Naive thymus-derived CD8-positive, alpha-beta T cell (primary cell): ENCODE measurements at regions not wholly inside any gene's neighbourhood (a gene's known extent, or its start where the extent isn't known, plus 50 kb on each side); places are given as distances from the start of the nearest gene placed in this dataset.
"Not testable (repeated sequence)": the region's sequence is repeated elsewhere in the genome, so short reads cannot be mapped to it uniquely, and the experiment has no call there.

Experiments
- ATAC-seq, 2 donors: fragments of 150-1000 bp; cut with Tn5 transposase in 1 of 2; sonication (Bioruptor Pico), chemical (Tn5 transposase) in 1 of 2; 1 replicate in 1 of 2; 2 replicates in 1 of 2; pipeline ENCODE4 v1.10.0; 2021; ENCODE audit warnings: mild to moderate bottlenecking in 2 of 2, moderate library complexity in 2 of 2
- POLR2A ChIA-PET: fragments of 350-600 bp; sonication (Branson Sonifier 250); formaldehyde crosslinking; loops from one replicate; lab custom pipeline; 2021; ENCODE audit warnings: antibody characterized with exemption; lab: Charles Lee
- DNase-seq, 10 donors: peaks; one replicate each; pipeline versions ENCODE4 v3.0.0 to v3.0.0-alpha.2; 2020 to 2022
- H3K27ac Mint-ChIP-seq, 10 donors: one replicate each; pipeline ENCODE4 v1.8.0; 2020 to 2022; ENCODE audit warnings: mild to moderate bottlenecking in 10 of 10, mixed read lengths in 10 of 10, moderate library complexity in 4 of 10, inconsistent platforms in 1 of 10
- H3K27me3 Mint-ChIP-seq, 5 donors: one replicate each; pipeline ENCODE4 v1.8.0; 2021 to 2022; ENCODE audit warnings: mixed read lengths in 5 of 5
- H3K36me3 Mint-ChIP-seq, 3 donors: one replicate each; pipeline ENCODE4 v1.8.0; 2020 to 2022; ENCODE audit warnings: mixed read lengths in 3 of 3, mild to moderate bottlenecking in 2 of 3, inconsistent platforms in 1 of 3
- H3K4me1 Mint-ChIP-seq, 4 donors: one replicate each; pipeline ENCODE4 v1.8.0; 2021 to 2022; ENCODE audit warnings: mixed read lengths in 4 of 4
- H3K4me3 Mint-ChIP-seq, 10 donors: one replicate each; pipeline ENCODE4 v1.8.0; 2020 to 2022; ENCODE audit warnings: mild to moderate bottlenecking in 10 of 10, mixed read lengths in 10 of 10, moderate library complexity in 6 of 10, inconsistent platforms in 1 of 10
- H3K9me3 Mint-ChIP-seq, 9 donors: one replicate each; pipeline ENCODE4 v1.8.0; 2020 to 2022; ENCODE audit warnings: mixed read lengths in 9 of 9, mild to moderate bottlenecking in 3 of 9, inconsistent platforms in 1 of 9, moderate library complexity in 1 of 9

DNA sequence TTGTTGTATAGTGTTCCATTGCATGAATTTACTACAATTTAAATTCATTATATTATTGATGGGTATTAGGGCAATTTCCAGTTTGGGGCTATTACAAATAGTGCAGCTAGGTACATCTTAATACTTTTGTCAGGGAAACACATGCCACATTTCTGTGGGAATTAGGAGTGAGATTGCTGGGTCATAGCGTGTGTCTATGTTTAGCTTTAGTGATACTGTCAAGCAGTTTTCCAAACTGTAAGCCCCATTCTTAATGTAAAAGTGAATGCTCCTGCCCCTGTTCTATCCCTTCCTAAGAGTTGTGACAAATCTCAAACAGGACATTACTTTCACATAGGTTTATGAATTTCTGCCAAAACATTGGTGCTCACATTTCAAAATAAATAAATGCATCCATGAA is 184.5 kb upstream of the ANKRD28 start:
- DNase-seq (no peak), ATAC-seq (no peak)
- Mint-ChIP-seq H3K27ac (no peak overlapping the region), H3K9me3 (peaks cover 0 to 20% (median 6%) of the 10 kb centered on the region in 9 donors), H3K27me3 (peaks cover 0 to 6% (median 0%) of the 10 kb centered on the region in 5 donors), H3K36me3 (peaks cover 0 to 5% (median under 1%) of the 10 kb centered on the region in 3 donors), H3K4me3 (no peak overlapping the region), H3K4me1 (no peaks in the 10 kb centered on the region)
- POLR2A ChIA-PET, result no interaction called here

DNA sequence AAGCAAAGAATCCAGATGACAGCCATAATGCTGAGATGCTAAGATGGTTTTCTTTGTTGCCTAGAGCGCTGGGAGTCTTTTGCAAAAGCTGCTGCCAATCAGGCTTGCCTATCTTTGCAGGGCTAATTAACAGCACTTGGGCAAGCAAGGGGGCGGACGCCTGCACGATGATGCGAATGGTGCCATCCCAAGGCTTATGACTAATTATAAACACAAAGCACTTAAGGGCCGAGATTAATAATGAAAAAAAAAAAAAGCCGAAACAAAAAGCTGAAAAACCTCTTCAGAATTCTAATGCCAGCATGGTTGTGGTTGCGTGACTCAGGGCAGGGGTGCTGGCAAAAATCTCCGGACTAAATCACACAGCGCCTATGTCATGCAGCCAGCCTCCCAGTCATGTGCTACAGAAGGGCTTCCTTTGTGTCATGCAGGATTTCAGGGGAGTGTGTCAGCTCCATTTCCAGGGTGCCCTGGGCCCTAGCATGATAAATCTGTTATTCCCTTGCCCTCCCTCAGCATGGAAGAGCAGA is 185.0 kb upstream of the ANKRD28 start:
- peaks cover 0 to 10% (median 6%) of the 10 kb centered on the region in 3 donors for H3K36me3 Mint-ChIP-seq
- H3K4me3 Mint-ChIP-seq, result no peak overlapping the region
- ATAC-seq (no peak), DNase-seq (no peak)
- no peaks in the 10 kb centered on the region for H3K4me1 Mint-ChIP-seq
- H3K27me3 Mint-ChIP-seq, result peaks cover 0 to 5% (median 0%) of the 10 kb centered on the region in 5 donors
- POLR2A ChIA-PET, result no interaction called here
- no peak overlapping the region for H3K27ac Mint-ChIP-seq
- peaks cover 0 to 24% (median 10%) of the 10 kb centered on the region in 9 donors for H3K9me3 Mint-ChIP-seq

DNA sequence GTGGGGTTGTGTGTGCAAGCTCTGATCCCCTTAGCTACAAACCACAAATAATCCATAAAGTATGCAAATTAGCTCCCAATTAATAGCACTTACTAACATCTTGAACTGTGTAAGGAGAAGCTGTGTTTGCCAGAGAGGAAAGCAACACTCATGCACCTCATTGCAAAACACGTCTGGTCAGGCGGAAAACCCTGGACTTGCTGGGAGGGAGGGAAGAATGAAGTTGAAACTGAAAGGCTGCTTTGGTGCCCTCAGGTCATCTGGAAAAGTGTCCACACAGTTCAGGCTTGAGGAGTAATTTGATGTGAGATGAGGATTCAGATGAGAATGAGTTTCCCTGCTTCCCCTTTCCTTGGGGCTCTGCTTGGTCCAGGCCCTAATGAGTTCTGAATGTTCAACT is 185.5 kb upstream of the ANKRD28 start:
- H3K9me3 Mint-ChIP-seq, result peaks cover 0 to 27% (median 10%) of the 10 kb centered on the region in 9 donors

GRCh38 chr3:15983693-15984092 is 185.9 kb upstream of the ANKRD28 start:
- Mint-ChIP-seq H3K27me3 (peaks cover 0 to 3% (median 0%) of the 10 kb centered on the region in 5 donors), H3K4me3 (no peak overlapping the region), H3K9me3 (peaks cover 0 to 31% (median 14%) of the 10 kb centered on the region in 9 donors), H3K4me1 (no peaks in the 10 kb centered on the region), H3K27ac (no peak overlapping the region), H3K36me3 (peaks cover 0 to 15% (median 9%) of the 10 kb centered on the region in 3 donors)
- DNase-seq, result no peak
- ATAC-seq, result no peak
- POLR2A ChIA-PET, result no interaction called here

More for the DNA sequence above, 185.5 kb upstream of the ANKRD28 start:
- DNase-seq (no peak), ATAC-seq (no peak)
- Mint-ChIP-seq H3K36me3 (peaks cover 0 to 10% (median 6%) of the 10 kb centered on the region in 3 donors), H3K27me3 (peaks cover 0 to 3% (median 0%) of the 10 kb centered on the region in 5 donors), H3K4me3 (no peak overlapping the region), H3K4me1 (no peaks in the 10 kb centered on the region), H3K27ac (no peak overlapping the region)
- POLR2A ChIA-PET, result no interaction called here

GRCh38 chr3:15989419-15989818 is 185.1 kb upstream of the GALNT15 start:
- ATAC-seq (no peak), DNase-seq (no peak)
- H3K27me3 Mint-ChIP-seq, result peaks cover 0 to 3% (median 0%) of the 10 kb centered on the region in 5 donors
- no peak overlapping the region for H3K4me3 Mint-ChIP-seq
- H3K27ac Mint-ChIP-seq, result no peak overlapping the region
- peaks cover 19 to 76% (median 26%) of the 10 kb centered on the region in 9 donors for H3K9me3 Mint-ChIP-seq
- peaks cover 0 to 43% (median 17%) of the 10 kb centered on the region in 3 donors for H3K36me3 Mint-ChIP-seq
- POLR2A ChIA-PET, result no interaction called here
- no peaks in the 10 kb centered on the region for H3K4me1 Mint-ChIP-seq

DNA sequence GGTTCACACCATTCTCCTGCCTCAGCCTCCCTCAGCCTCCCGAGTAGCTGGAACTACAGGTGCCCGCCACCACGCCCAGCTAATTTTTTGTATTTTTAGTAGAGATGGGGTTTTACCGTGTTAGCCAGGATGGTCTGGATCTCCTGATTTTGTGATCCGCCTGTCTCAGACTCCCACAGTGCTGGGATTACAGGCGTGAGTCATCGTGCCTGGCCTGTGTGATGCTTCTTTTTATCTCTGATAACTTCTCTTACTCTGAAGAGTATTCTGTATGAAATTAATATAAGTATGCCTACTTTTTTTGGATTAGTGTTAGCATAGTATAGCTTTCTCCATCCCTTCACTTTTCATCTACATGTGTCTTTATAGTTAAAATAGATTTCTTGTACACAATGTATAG is 180.8 kb upstream of the GALNT15 start:
- H3K4me3 Mint-ChIP-seq, POLR2A ChIA-PET, DNase-seq, H3K27me3 Mint-ChIP-seq, H3K4me1 Mint-ChIP-seq, ATAC-seq, H3K27ac Mint-ChIP-seq: not testable (repeated sequence)
- H3K9me3 Mint-ChIP-seq, result peaks cover 9 to 55% (median 23%) of the 10 kb centered on the region in 9 donors
- peaks cover 0 to 39% (median 17%) of the 10 kb centered on the region in 3 donors for H3K36me3 Mint-ChIP-seq

GRCh38 chr3:15996496-15996895 is 178.0 kb upstream of the GALNT15 start:
- H3K27me3 Mint-ChIP-seq, ATAC-seq, DNase-seq, POLR2A ChIA-PET, H3K27ac Mint-ChIP-seq, H3K4me3 Mint-ChIP-seq, H3K4me1 Mint-ChIP-seq: not testable (repeated sequence)
- peaks cover 7 to 36% (median 18%) of the 10 kb centered on the region in 9 donors for H3K9me3 Mint-ChIP-seq
- H3K36me3 Mint-ChIP-seq, result peaks cover 0 to 21% (median 14%) of the 10 kb centered on the region in 3 donors

DNA sequence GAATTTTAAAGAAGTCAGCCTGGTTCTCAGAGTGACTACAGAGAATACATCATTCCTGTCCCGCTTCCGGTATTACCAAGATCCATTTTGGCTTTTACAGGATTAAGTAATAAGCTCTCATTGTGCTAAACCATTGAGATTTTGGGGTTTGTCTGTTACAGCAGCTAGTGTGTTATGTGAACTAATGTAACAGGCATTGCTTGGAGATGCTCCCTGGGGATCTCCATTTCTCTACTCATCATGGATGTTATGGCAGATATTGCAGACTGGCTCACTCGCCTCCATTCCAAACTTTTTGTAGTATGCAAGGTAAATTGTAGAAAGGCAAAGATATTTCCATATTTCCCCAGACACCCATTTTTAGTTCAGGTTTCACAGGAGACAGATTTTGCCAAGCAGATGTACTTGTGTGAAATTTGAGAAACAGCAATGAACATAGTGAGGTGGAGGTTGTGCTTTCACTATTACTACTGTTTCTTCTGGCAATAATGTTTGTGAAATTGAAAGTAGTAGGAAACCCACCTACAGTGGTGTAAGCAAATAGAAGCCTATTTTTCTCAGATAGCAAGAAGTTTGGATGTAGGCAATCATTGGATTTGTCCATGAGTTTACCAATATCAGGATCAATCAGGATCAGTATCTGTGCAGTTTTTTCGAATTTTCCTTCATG is 177.1 kb upstream of the GALNT15 start:
- Mint-ChIP-seq H3K27me3 (peaks cover 0 to 9% (median 0%) of the 10 kb centered on the region in 5 donors), H3K4me1 (no peaks in the 10 kb centered on the region), H3K9me3 (peaks cover 4 to 27% (median 16%) of the 10 kb centered on the region in 9 donors), H3K36me3 (peaks cover 0 to 25% (median 14%) of the 10 kb centered on the region in 3 donors), H3K4me3 (no peak overlapping the region), H3K27ac (no peak overlapping the region)
- POLR2A ChIA-PET, result no interaction called here
- DNase-seq (no peak), ATAC-seq (no peak)

GRCh38 chr3:15998911-15999310 is 175.6 kb upstream of the GALNT15 start:
- peaks cover 0 to 9% (median 4%) of the 10 kb centered on the region in 5 donors for H3K27me3 Mint-ChIP-seq
- peaks cover 0 to 23% (median 8%) of the 10 kb centered on the region in 9 donors for H3K9me3 Mint-ChIP-seq
- no peak overlapping the region for H3K27ac Mint-ChIP-seq
- peaks cover 0 to 22% (median 13%) of the 10 kb centered on the region in 3 donors for H3K36me3 Mint-ChIP-seq
- POLR2A ChIA-PET, result no interaction called here
- peaks cover 0 to 2% (median 0%) of the 10 kb centered on the region in 4 donors for H3K4me1 Mint-ChIP-seq
- no peak for DNase-seq
- no peak overlapping the region for H3K4me3 Mint-ChIP-seq
- no peak for ATAC-seq

GRCh38 chr3:16004812-16005211 is 169.7 kb upstream of the GALNT15 start:
- POLR2A ChIA-PET, result no interaction called here

DNA sequence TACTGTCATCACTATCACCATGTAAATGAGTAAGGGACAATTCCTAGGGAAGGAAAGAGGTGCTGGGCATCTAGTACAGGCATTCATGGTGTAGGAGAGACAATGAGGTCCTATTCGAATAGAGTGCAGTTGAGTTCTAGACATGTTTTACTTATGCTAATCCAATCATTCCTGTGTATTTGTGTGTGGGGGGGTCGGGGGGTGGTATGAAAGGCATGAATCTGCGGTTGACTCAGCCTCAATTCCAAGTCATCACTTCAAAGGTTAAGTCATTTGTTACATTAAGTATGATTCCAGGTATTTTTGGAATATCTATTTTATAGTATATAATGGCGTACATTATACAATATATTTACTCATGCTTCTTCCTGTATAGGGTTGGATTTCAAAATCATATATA is 163.1 kb upstream of the GALNT15 start:
- no peak overlapping the region for H3K27ac Mint-ChIP-seq
- POLR2A ChIA-PET, result no interaction called here
- peaks cover 0 to 14% (median 0%) of the 10 kb centered on the region in 3 donors for H3K36me3 Mint-ChIP-seq
- ATAC-seq (no peak), DNase-seq (no peak)
- H3K9me3 Mint-ChIP-seq, result peaks cover 0 to 30% (median 10%) of the 10 kb centered on the region in 9 donors
- H3K4me1 Mint-ChIP-seq, result no peaks in the 10 kb centered on the region
- peaks cover 0 to 14% (median 6%) of the 10 kb centered on the region in 5 donors for H3K27me3 Mint-ChIP-seq
- H3K4me3 Mint-ChIP-seq, result no peak overlapping the region

More at GRCh38 chr3:16004812-16005211, 169.7 kb upstream of the GALNT15 start:
- Mint-ChIP-seq H3K36me3 (peaks cover 0 to 26% (median 4%) of the 10 kb centered on the region in 3 donors), H3K27me3 (peaks cover 0 to 16% (median 9%) of the 10 kb centered on the region in 5 donors), H3K4me3 (no peak overlapping the region), H3K4me1 (peaks cover 0 to 2% (median 0%) of the 10 kb centered on the region in 4 donors), H3K27ac (no peak overlapping the region), H3K9me3 (peaks cover 0 to 35% (median 12%) of the 10 kb centered on the region in 9 donors)
- no peak for ATAC-seq
- DNase-seq, result no peak

DNA sequence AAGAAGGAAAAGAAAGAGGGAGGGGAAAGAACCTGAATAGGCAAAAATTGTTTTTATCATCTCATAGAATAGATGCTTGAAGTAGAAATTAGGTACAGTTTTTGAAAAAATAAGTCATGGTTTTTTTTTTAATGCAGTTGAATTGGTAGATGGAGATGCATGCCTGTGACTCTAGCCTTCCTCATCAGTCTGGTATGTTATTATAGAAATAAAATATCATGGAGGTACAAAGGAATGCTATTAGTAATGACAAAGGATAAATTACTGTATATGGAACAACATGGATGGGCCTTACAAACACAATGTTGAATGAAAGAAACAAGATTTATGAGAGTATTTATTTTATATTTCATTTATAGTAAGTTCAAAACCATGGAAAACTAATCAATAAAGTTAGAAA is 162.4 kb upstream of the GALNT15 start:
- no peak for ATAC-seq
- peaks cover 0 to 7% (median 0%) of the 10 kb centered on the region in 3 donors for H3K36me3 Mint-ChIP-seq
- H3K9me3 Mint-ChIP-seq, result peaks cover 0 to 23% (median 9%) of the 10 kb centered on the region in 9 donors
- H3K27ac Mint-ChIP-seq, result no peak overlapping the region
- POLR2A ChIA-PET, result no interaction called here
- no peak for DNase-seq
- no peaks in the 10 kb centered on the region for H3K4me1 Mint-ChIP-seq
- H3K27me3 Mint-ChIP-seq, result peaks cover 0 to 9% (median 4%) of the 10 kb centered on the region in 5 donors
- no peak overlapping the region for H3K4me3 Mint-ChIP-seq

DNA sequence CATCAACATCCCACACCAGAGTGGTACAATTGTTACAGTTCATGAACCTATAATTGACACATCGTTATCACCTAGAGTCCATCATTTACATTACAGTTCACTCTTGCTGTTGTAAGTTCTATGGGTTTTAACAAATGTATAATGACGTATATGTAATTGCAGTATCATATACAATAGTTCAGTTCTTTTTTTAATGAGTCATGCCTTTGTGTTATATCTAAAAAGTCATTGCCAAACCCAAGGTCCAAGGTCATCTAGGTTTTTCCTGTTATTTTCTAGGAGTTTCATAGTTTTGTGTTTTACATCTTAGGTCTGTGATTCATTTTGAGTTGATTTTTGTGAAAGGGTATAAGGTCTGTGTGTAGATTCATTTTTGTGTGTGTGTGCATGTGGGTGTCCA is 160.9 kb upstream of the GALNT15 start:
- H3K27ac Mint-ChIP-seq, result no peak overlapping the region
- ATAC-seq (no peak), DNase-seq (no peak)
- POLR2A ChIA-PET, result no interaction called here
- H3K27me3 Mint-ChIP-seq, result peaks cover 0 to 8% (median 4%) of the 10 kb centered on the region in 5 donors
- peaks cover 0 to 8% (median 0%) of the 10 kb centered on the region in 9 donors for H3K9me3 Mint-ChIP-seq
- no peak overlapping the region for H3K4me3 Mint-ChIP-seq
- no peaks in the 10 kb centered on the region for H3K36me3 Mint-ChIP-seq
- H3K4me1 Mint-ChIP-seq, result no peaks in the 10 kb centered on the region
